ENCODE measurements at regions not wholly inside any gene's neighbourhood (a gene's known extent, or its start where the extent isn't known, plus 50 kb on each side); places are given as distances from the start of the nearest gene placed in this dataset.

GRCh38 chr1:63004868-63005267 lies 220.9 kb downstream of the ATG4C start:
- H3K79me2 ChIP-seq (ENCODE audit: control insufficient read depth, insufficient read depth, low read length) = no peaks in the 10 kb centered on the region
- Mint-ChIP-seq H3K4me1 (no peaks in the 10 kb centered on the region), H3K27me3 (peaks cover 7% of the 10 kb centered on the region), H3K9me3 (ENCODE audit: insufficient read depth) (no peaks in the 10 kb centered on the region), H3K4me3 (no peak overlapping the region), H3K27ac (no peak overlapping the region)
- WGBS (ENCODE audit: insufficient coverage) = no CpG with 5 or more reads among the region's 1 CpG
- no peaks in the 10 kb centered on the region for H4K20me1 ChIP-seq (ENCODE audit: control insufficient read depth, insufficient read depth, low read length, poor library complexity, severe bottlenecking)
- intact Hi-C loops (cut with micrococcal nuclease) = no loop called here
- no peak for DNase-seq
- no peak overlapping the region for H3K9ac ChIP-seq (ENCODE audit: low read length)
- CTCF ChIA-PET = no interaction called here
- H3K4me3 ChIP-seq (ENCODE audit: control extremely low read depth in 1 of 5, extremely low read depth in 1 of 5, insufficient read depth in 1 of 5, low read depth in 2 of 5, low read length in 4 of 5) = no peak overlapping the region
- POLR2A ChIA-PET = no interaction called here
- H3K4me1 ChIP-seq (ENCODE audit: control insufficient read depth in 2 of 2, insufficient read depth in 2 of 2, low read length in 2 of 2) = no peaks in the 10 kb centered on the region
- H3K27ac ChIP-seq (ENCODE audit: low read length in 2 of 2) = no peak overlapping the region
- no peaks in the 10 kb centered on the region for H3K36me3 ChIP-seq (replicated peaks in 1 of 2; ENCODE audit: control extremely low read depth in 1 of 2, control insufficient read depth in 1 of 2, extremely low read depth in 1 of 2, insufficient read depth in 2 of 2, low read length in 1 of 2)
- H3K27me3 ChIP-seq (replicated peaks in 1 of 4; ENCODE audit: control extremely low read depth in 1 of 4, control insufficient read depth in 3 of 4, insufficient read depth in 4 of 4, low read length in 3 of 4) = peaks cover 0 to 5% (median 0%) of the 10 kb centered on the region in 4 experiments
- TF ChIP-seq EZH2 (IDR thresholded peaks at IDR 0.05; ENCODE audit: borderline replicate concordance, insufficient read depth, low read depth, low read length, poor library complexity, severe bottlenecking) = no peak
- H3K4me2 ChIP-seq (replicated peaks; ENCODE audit: low read depth, low read length, poor library complexity, severe bottlenecking) = no peak overlapping the region
- H3K9me3 ChIP-seq (ENCODE audit: control extremely low read depth in 1 of 3, control insufficient read depth in 2 of 3, insufficient read depth in 1 of 3, low read length in 2 of 3) = peaks cover 0 to 3% (median 0%) of the 10 kb centered on the region in 3 donors
- no peak for ATAC-seq (ENCODE audit: low read depth)
- no peak overlapping the region for H2AFZ ChIP-seq (ENCODE audit: insufficient read depth, low read depth, low read length, poor library complexity, severe bottlenecking)

- intact Hi-C loops (cut with micrococcal nuclease) = no loop called here
- Mint-ChIP-seq H3K27ac (no peak overlapping the region), H3K4me3 (no peak overlapping the region), H3K27me3 (peaks cover 7% of the 10 kb centered on the region), H3K4me1 (no peaks in the 10 kb centered on the region), H3K9me3 (ENCODE audit: insufficient read depth) (no peaks in the 10 kb centered on the region)
- no peak for DNase-seq
- no peak overlapping the region for H3K4me2 ChIP-seq (replicated peaks; ENCODE audit: low read depth, low read length, poor library complexity, severe bottlenecking)
- peaks cover 0 to 5% (median 0%) of the 10 kb centered on the region in 4 experiments for H3K27me3 ChIP-seq (replicated peaks in 1 of 4; ENCODE audit: control extremely low read depth in 1 of 4, control insufficient read depth in 3 of 4, insufficient read depth in 4 of 4, low read length in 3 of 4)
- H3K4me1 ChIP-seq (ENCODE audit: control insufficient read depth in 2 of 2, insufficient read depth in 2 of 2, low read length in 2 of 2) = no peaks in the 10 kb centered on the region
- 100% methylated on average over 1 of the region's 3 CpGs for WGBS (ENCODE audit: insufficient coverage)
- no peaks in the 10 kb centered on the region for H4K20me1 ChIP-seq (ENCODE audit: control insufficient read depth, insufficient read depth, low read length, poor library complexity, severe bottlenecking)
- H3K4me3 ChIP-seq (ENCODE audit: control extremely low read depth in 1 of 5, extremely low read depth in 1 of 5, insufficient read depth in 1 of 5, low read depth in 2 of 5, low read length in 4 of 5) = no peak overlapping the region
- H2AFZ ChIP-seq (ENCODE audit: insufficient read depth, low read depth, low read length, poor library complexity, severe bottlenecking) = no peak overlapping the region
- no peaks in the 10 kb centered on the region for H3K36me3 ChIP-seq (replicated peaks in 1 of 2; ENCODE audit: control extremely low read depth in 1 of 2, control insufficient read depth in 1 of 2, extremely low read depth in 1 of 2, insufficient read depth in 2 of 2, low read length in 1 of 2)
- TF ChIP-seq CTCF (IDR thresholded peaks at IDR 0.05) = no peak
- TF ChIP-seq EZH2 (IDR thresholded peaks at IDR 0.05; ENCODE audit: borderline replicate concordance, insufficient read depth, low read depth, low read length, poor library complexity, severe bottlenecking) = no peak
- no peak overlapping the region for H3K27ac ChIP-seq (ENCODE audit: low read length in 2 of 2)
- peaks cover 0 to 3% (median 0%) of the 10 kb centered on the region in 3 donors for H3K9me3 ChIP-seq (ENCODE audit: control extremely low read depth in 1 of 3, control insufficient read depth in 2 of 3, insufficient read depth in 1 of 3, low read length in 2 of 3)
- H3K9ac ChIP-seq (ENCODE audit: low read length) = no peak overlapping the region
- no peak for ATAC-seq (ENCODE audit: low read depth)
- CTCF ChIA-PET = no interaction called here
- POLR2A ChIA-PET = no interaction called here
- no peaks in the 10 kb centered on the region for H3K79me2 ChIP-seq (ENCODE audit: control insufficient read depth, insufficient read depth, low read length)
Measured at GRCh38 chr1:63005812-63006211, 221.9 kb downstream of the ATG4C start.

All from B cell (primary cell).